GM21367 (cell line): ENCODE measurements at regions not wholly inside any gene's neighbourhood (a gene's known extent, or its start where the extent isn't known, plus 50 kb on each side); places are given as distances from the start of the nearest gene placed in this dataset.

Source experiments
- ATAC-seq: cut with Tn5 transposase; IDR thresholded peaks from one replicate; pipeline ENCODE4 v1.9.1; 2021; ENCODE audit not compliant: unreplicated experiment

GRCh38 chr11:127274328-127274676 lies 273.7 kb upstream of the KIRREL3 start:
- no peak for ATAC-seq

GRCh38 chr11:127273593-127274327 lies 273.2 kb upstream of the KIRREL3 start:
- ATAC-seq = no peak

- no peak for ATAC-seq
Observed at GRCh38 chr11:127270851-127271250, 270.3 kb upstream of the KIRREL3 start.

GRCh38 chr11:127269911-127270310 lies 269.3 kb upstream of the KIRREL3 start:
- no peak for ATAC-seq

- no peak for ATAC-seq
Observed at GRCh38 chr11:127268932-127269331, 268.4 kb upstream of the KIRREL3 start.

- no peak for ATAC-seq
Observed at GRCh38 chr11:127268521-127268920, 268.0 kb upstream of the KIRREL3 start.

- no peak for ATAC-seq
Observed at GRCh38 chr11:127259102-127259501, 258.5 kb upstream of the KIRREL3 start.

- no peak for ATAC-seq
Observed at GRCh38 chr11:127255209-127255608, 254.6 kb upstream of the KIRREL3 start.

GRCh38 chr11:127252321-127252720 lies 251.8 kb upstream of the KIRREL3 start:
- peak; percentile 80 for ATAC-seq

- ATAC-seq = no peak
Observed at GRCh38 chr11:127249576-127249975, 249.0 kb upstream of the KIRREL3 start.

- no peak for ATAC-seq
Observed at GRCh38 chr11:127248476-127248875, 247.9 kb upstream of the KIRREL3 start.

GRCh38 chr11:127247261-127247851 lies 246.8 kb upstream of the KIRREL3 start:
- ATAC-seq = no peak

GRCh38 chr11:127242676-127243075 lies 242.1 kb upstream of the KIRREL3 start:
- no peak for ATAC-seq

- no peak for ATAC-seq
Observed at GRCh38 chr11:127238321-127238720, 237.8 kb upstream of the KIRREL3 start.

GRCh38 chr11:127236776-127237175 lies 236.2 kb upstream of the KIRREL3 start:
- ATAC-seq = no peak

- ATAC-seq = no peak
Observed at GRCh38 chr11:127233998-127234397, 233.4 kb upstream of the KIRREL3 start.

GRCh38 chr11:127230392-127230791 lies 229.8 kb upstream of the KIRREL3 start:
- no peak for ATAC-seq

- no peak for ATAC-seq
Observed at GRCh38 chr11:127226949-127227348, 226.4 kb upstream of the KIRREL3 start.

GRCh38 chr11:127226380-127226779 lies 225.8 kb upstream of the KIRREL3 start:
- ATAC-seq = no peak

GRCh38 chr11:127225619-127226018 lies 225.0 kb upstream of the KIRREL3 start:
- ATAC-seq = no peak

- ATAC-seq = no peak
Observed at GRCh38 chr11:127224276-127224675, 223.7 kb upstream of the KIRREL3 start.

- ATAC-seq = no peak
Observed at GRCh38 chr11:127223633-127224032, 223.1 kb upstream of the KIRREL3 start.

- ATAC-seq = no peak
Observed at GRCh38 chr11:127223026-127223425, 222.5 kb upstream of the KIRREL3 start.
